Stimulated activated CD8-positive, alpha-beta memory T cell treated with anti-CD3 and anti-CD28 coated beads, Interleukin-4, amount 100 ng/mL, for 1 hour (primary cell): ENCODE measurements at regions not wholly inside any gene's neighbourhood (a gene's known extent, or its start where the extent isn't known, plus 50 kb on each side); places are given as distances from the start of the nearest gene placed in this dataset.

Experiments
- DNase-seq, 2 donors: peaks; one replicate each; pipeline ENCODE4 v3.0.0-alpha.2; 2020; ENCODE audit warnings: low read depth in 2 of 2, low spot score in 1 of 2

- DNase-seq: no peak
Observed at GRCh38 chr18:8458546-8459215, 150.6 kb upstream of the RAB12 start.

- DNase-seq: no peak
Observed at GRCh38 chr18:8460748-8461147, 148.5 kb upstream of the RAB12 start.

GRCh38 chr18:8461544-8461943 lies 147.7 kb upstream of the RAB12 start:
- DNase-seq: no peak

GRCh38 chr18:8462651-8463185 lies 146.5 kb upstream of the RAB12 start:
- DNase-seq: no peak

- DNase-seq: no peak
Observed at GRCh38 chr18:8463791-8464190, 145.4 kb upstream of the RAB12 start.

- no peak for DNase-seq
Observed at GRCh38 chr18:8468191-8468590, 141.0 kb upstream of the RAB12 start.

GRCh38 chr18:8468921-8469335 lies 140.3 kb upstream of the RAB12 start:
- DNase-seq: no peak

- no peak for DNase-seq
Observed at GRCh38 chr18:8469544-8470130, 139.6 kb upstream of the RAB12 start.

- no peak for DNase-seq
Observed at GRCh38 chr18:8471372-8471771, 137.9 kb upstream of the RAB12 start.

GRCh38 chr18:8474661-8475060 lies 134.6 kb upstream of the RAB12 start:
- no peak for DNase-seq

- no peak for DNase-seq
Observed at GRCh38 chr18:8477615-8478014, 131.6 kb upstream of the RAB12 start.

GRCh38 chr18:8478166-8478967 lies 130.9 kb upstream of the RAB12 start:
- DNase-seq: peak; percentile 3 to 6

- DNase-seq: no peak
Observed at GRCh38 chr18:8478968-8479370, 130.3 kb upstream of the RAB12 start.

GRCh38 chr18:8479789-8480188 lies 129.4 kb upstream of the RAB12 start:
- DNase-seq: no peak

- DNase-seq: no peak
Observed at GRCh38 chr18:8480506-8481328, 128.5 kb upstream of the RAB12 start.

- no peak for DNase-seq
Observed at GRCh38 chr18:8484951-8485350, 124.3 kb upstream of the RAB12 start.

- DNase-seq: no peak
Observed at GRCh38 chr18:8489761-8490160, 119.5 kb upstream of the RAB12 start.

GRCh38 chr18:8491516-8491915 lies 117.7 kb upstream of the RAB12 start:
- no peak for DNase-seq

GRCh38 chr18:8493141-8493540 lies 116.1 kb upstream of the RAB12 start:
- DNase-seq: no peak

- no peak for DNase-seq
Observed at GRCh38 chr18:8496186-8496585, 113.1 kb upstream of the RAB12 start.

GRCh38 chr18:8498905-8499304 lies 110.3 kb upstream of the RAB12 start:
- no peak for DNase-seq
